B cell (primary cell): ENCODE measurements at regions not wholly inside any gene's neighbourhood (a gene's known extent, or its start where the extent isn't known, plus 50 kb on each side); places are given as distances from the start of the nearest gene placed in this dataset.

ENCODE experiments used
- ATAC-seq: fragments of 200-7000 bp; cut with Tn5 transposase; one replicate; pipeline ENCODE4 v1.10.0; 2021; ENCODE audit warnings: low read depth, mild to moderate bottlenecking, moderate number of reproducible peaks, moderate library complexity
- CTCF ChIA-PET: fragments of 350-600 bp; sonication (Branson Sonifier 250); formaldehyde crosslinking; loops from one replicate; lab custom pipeline; 2021; ENCODE audit warnings: antibody characterized with exemption, inconsistent platforms; lab: Charles Lee
- POLR2A ChIA-PET: fragments of 350-600 bp; sonication (Branson Sonifier 250); formaldehyde crosslinking; loops from one replicate; lab custom pipeline; 2021; ENCODE audit warnings: antibody characterized with exemption; lab: Charles Lee
- DNase-seq: peaks from one replicate; pipeline ENCODE4 v3.0.0; 2013
- H2AFZ ChIP-seq: 2 replicates; pipeline ENCODE4 v1.6.1; 2012; ENCODE audit warnings: mild to moderate bottlenecking, low read depth, low read length; ENCODE audit not compliant: insufficient read depth, poor library complexity, severe bottlenecking
- H3K27ac ChIP-seq, 2 donors: 1 replicate in 1 of 2; 2 replicates in 1 of 2; pipeline ENCODE4 v1.5.1; 2012 to 2013; ENCODE audit warnings: low read length in 2 of 2, mild to moderate bottlenecking in 2 of 2, moderate library complexity in 1 of 2
- H3K27me3 ChIP-seq, 4 experiments: fragments of 200-600 bp in 1 of 4; sonication (generic) in 1 of 4; replicated peaks in 1 of 4; 1 replicate in 2 of 4; 2 replicates in 2 of 4; pipeline versions ENCODE4 v1.6.1 to v1.7.0; 2013 to 2016; ENCODE audit warnings: low read length in 3 of 4, mild to moderate bottlenecking in 2 of 4, mixed read lengths in 1 of 4, moderate library complexity in 1 of 4; ENCODE audit not compliant: insufficient read depth in 4 of 4, control insufficient read depth in 3 of 4; ENCODE audit errors: control extremely low read depth in 1 of 4
- H3K36me3 ChIP-seq, 2 experiments: replicated peaks in 1 of 2; 1 replicate in 1 of 2; 2 replicates in 1 of 2; pipeline versions ENCODE4 v1.6.1 to v1.7.1; 2013; ENCODE audit warnings: low read length in 1 of 2; ENCODE audit not compliant: insufficient read depth in 2 of 2, control insufficient read depth in 1 of 2; ENCODE audit errors: control extremely low read depth in 1 of 2, extremely low read depth in 1 of 2
- H3K4me1 ChIP-seq, 2 donors: fragments of 200-600 bp in 1 of 2; sonication (generic) in 1 of 2; 1 replicate in 1 of 2; 2 replicates in 1 of 2; pipeline versions ENCODE4 v1.5.1 to v1.6.1; 2013 to 2017; ENCODE audit warnings: low read length in 2 of 2; ENCODE audit not compliant: control insufficient read depth in 2 of 2, insufficient read depth in 2 of 2
- H3K4me2 ChIP-seq: replicated peaks from 2 replicates; pipeline ENCODE3; 2012; ENCODE audit warnings: mild to moderate bottlenecking, low read depth, low read length; ENCODE audit not compliant: poor library complexity, severe bottlenecking
- H3K4me3 ChIP-seq, 5 experiments: fragments of 200-600 bp in 1 of 5; sonication (generic) in 1 of 5; 1 replicate in 3 of 5; 2 replicates in 2 of 5; pipeline versions ENCODE4 v1.5.1 to v1.7.0; 2011 to 2016; ENCODE audit warnings: low read length in 4 of 5, mild to moderate bottlenecking in 4 of 5, low read depth in 2 of 5, control low read depth in 1 of 5, moderate library complexity in 1 of 5; ENCODE audit not compliant: insufficient read depth in 1 of 5; ENCODE audit errors: control extremely low read depth in 1 of 5, extremely low read depth in 1 of 5
- H3K79me2 ChIP-seq: fragments of 200-600 bp; sonication (generic); one replicate; pipeline ENCODE4 v1.6.0; 2016; ENCODE audit warnings: low read length; ENCODE audit not compliant: control insufficient read depth, insufficient read depth
- H3K9ac ChIP-seq: fragments of 200-600 bp; sonication (generic); 2 replicates; pipeline ENCODE4 v1.6.1; 2017; ENCODE audit warnings: mild to moderate bottlenecking, low read length, moderate library complexity
- H3K9me3 ChIP-seq, 3 donors: one replicate each; pipeline versions ENCODE4 v1.6.1 to v1.7.1; 2013; ENCODE audit warnings: low read length in 2 of 3; ENCODE audit not compliant: control insufficient read depth in 2 of 3, insufficient read depth in 1 of 3; ENCODE audit errors: control extremely low read depth in 1 of 3
- H4K20me1 ChIP-seq: 2 replicates; pipeline ENCODE4 v1.6.0; 2012; ENCODE audit warnings: mild to moderate bottlenecking, low read length; ENCODE audit not compliant: insufficient read depth, control insufficient read depth, poor library complexity, severe bottlenecking
- H3K27ac Mint-ChIP-seq: one replicate; pipeline ENCODE4 v1.8.0; 2021; ENCODE audit warnings: mixed read lengths
- H3K27me3 Mint-ChIP-seq: one replicate; pipeline ENCODE4 v1.8.0; 2021; ENCODE audit warnings: mixed read lengths
- H3K4me1 Mint-ChIP-seq: one replicate; pipeline ENCODE4 v1.8.0; 2021; ENCODE audit warnings: mixed read lengths
- H3K4me3 Mint-ChIP-seq: one replicate; pipeline ENCODE4 v1.8.0; 2021; ENCODE audit warnings: mixed read lengths
- H3K9me3 Mint-ChIP-seq: one replicate; pipeline ENCODE4 v1.8.0; 2022; ENCODE audit warnings: mixed read lengths; ENCODE audit not compliant: insufficient read depth
- CTCF ChIP-seq: fragments of 200-600 bp; IDR thresholded peaks from one replicate; pipeline ENCODE4 v1.8.0; 2022; ENCODE audit warnings: antibody characterized with exemption, mild to moderate bottlenecking
- EZH2 ChIP-seq: IDR thresholded peaks from 2 replicates; pipeline ENCODE4 v1.6.1; 2012; ENCODE audit warnings: borderline replicate concordance, low read depth, mild to moderate bottlenecking, moderate library complexity, low read length; ENCODE audit not compliant: insufficient read depth, poor library complexity, severe bottlenecking
- WGBS: methylation state at CpG from one replicate; pipeline ENCODE4 v1.1.5; 2013; ENCODE audit warnings: missing lambda C conversion rate; ENCODE audit not compliant: insufficient coverage; 5-methylcytosine and 5-hydroxymethylcytosine counted together
- intact Hi-C: fragments of 100-400 bp; cut with micrococcal nuclease; formaldehyde crosslinking; loops from one replicate; pipeline ENCODE4 v1.10.0; 2022

- CTCF ChIA-PET = no interaction called here
- no peak for TF ChIP-seq EZH2
- no peak for TF ChIP-seq CTCF
These were observed 229.0 kb upstream of the SP4 start for GRCh38 chr7:21198921-21199320.

GRCh38 chr7:21200503-21200902 lies 227.4 kb upstream of the SP4 start:
- H4K20me1 ChIP-seq = no peaks in the 10 kb centered on the region
- POLR2A ChIA-PET = no interaction called here
- no peak overlapping the region for H3K27ac ChIP-seq

More at GRCh38 chr7:21198921-21199320, 229.0 kb upstream of the SP4 start:
- Histone ChIP-seq H2AFZ (no peak overlapping the region), H3K9me3 (no peaks in the 10 kb centered on the region), H3K4me2 (no peak overlapping the region), H3K9ac (no peak overlapping the region), H3K4me1 (no peaks in the 10 kb centered on the region), H3K4me3 (no peak overlapping the region), H3K27ac (no peak overlapping the region), H3K79me2 (no peaks in the 10 kb centered on the region), H4K20me1 (no peaks in the 10 kb centered on the region), H3K36me3 (no peaks in the 10 kb centered on the region), H3K27me3 (no peaks in the 10 kb centered on the region)
- ATAC-seq (no peak), DNase-seq (no peak)
- POLR2A ChIA-PET = no interaction called here
- WGBS = no CpG with 5 or more reads among the region's 1 CpG
- no peak overlapping the region for H3K27ac Mint-ChIP-seq
- no peak overlapping the region for H3K4me3 Mint-ChIP-seq
- intact Hi-C loops = no loop called here
- peaks cover 6% of the 10 kb centered on the region for H3K27me3 Mint-ChIP-seq
- no peaks in the 10 kb centered on the region for H3K9me3 Mint-ChIP-seq
- no peaks in the 10 kb centered on the region for H3K4me1 Mint-ChIP-seq

More at GRCh38 chr7:21200503-21200902, 227.4 kb upstream of the SP4 start:
- no peak overlapping the region for H3K4me3 Mint-ChIP-seq
- TF ChIP-seq EZH2 = no peak
- TF ChIP-seq CTCF = no peak
- WGBS = 100% methylated on average over 7 of the region's 7 CpGs
- H3K27ac Mint-ChIP-seq = no peak overlapping the region
- Histone ChIP-seq H3K9ac (no peak overlapping the region), H3K27me3 (no peaks in the 10 kb centered on the region), H3K4me2 (no peak overlapping the region), H3K79me2 (no peaks in the 10 kb centered on the region), H2AFZ (no peak overlapping the region), H3K4me3 (no peak overlapping the region), H3K4me1 (no peaks in the 10 kb centered on the region), H3K9me3 (no peaks in the 10 kb centered on the region), H3K36me3 (no peaks in the 10 kb centered on the region)
- intact Hi-C loops = no loop called here
- no peak for DNase-seq
- H3K9me3 Mint-ChIP-seq = no peaks in the 10 kb centered on the region
- H3K27me3 Mint-ChIP-seq = peaks cover 9% of the 10 kb centered on the region
- CTCF ChIA-PET = no interaction called here
- ATAC-seq = no peak
- H3K4me1 Mint-ChIP-seq = no peaks in the 10 kb centered on the region
